Thyroid gland (tissue), 4 donors: ENCODE measurements at regions not wholly inside any gene's neighbourhood (a gene's known extent, or its start where the extent isn't known, plus 50 kb on each side); places are given as distances from the start of the nearest gene placed in this dataset.

Source experiments
- CTCF ChIP-seq, 6 experiments: fragments of 200-600 bp in 3 of 6; fragments of 450-650 bp in 3 of 6; sonication (generic) in 3 of 6; IDR thresholded peaks; one replicate each; pipeline ENCODE4 v1.5.1; 2016 to 2019; ENCODE audit warnings: antibody characterized with exemption in 6 of 6, mild to moderate bottlenecking in 2 of 6, inconsistent platforms in 1 of 6, moderate library complexity in 1 of 6
- POLR2A ChIP-seq, 2 donors: fragments of 450-650 bp; IDR thresholded peaks; one replicate each; pipeline ENCODE4 v1.6.1; 2017; ENCODE audit warnings: antibody characterized with exemption in 2 of 2, mild to moderate bottlenecking in 2 of 2, moderate library complexity in 1 of 2

- TF ChIP-seq CTCF (IDR thresholded peaks at IDR 0.05) (no peak), POLR2A (IDR thresholded peaks at IDR 0.05) (no peak)
Measured at GRCh38 chr4:7120341-7120740, 52.5 kb upstream of the GRPEL1 start.
